Activated T-helper 1 cell treated with anti-CD3 and anti-CD28 coated beads, Interleukin-12 subunit alpha, Interleukin-12 subunit beta, Interleukin-2, Interleukin-4 antibody, amounts not matched to agents 30 ng/mL and 10 ng/mL and 1 ng/mL, durations not matched to agents 14 hours and 24 hours and 36 hours (primary cell): ENCODE measurements at regions not wholly inside any gene's neighbourhood (a gene's known extent, or its start where the extent isn't known, plus 50 kb on each side); places are given as distances from the start of the nearest gene placed in this dataset.

ENCODE experiments used
- DNase-seq: peaks from one replicate; pipeline ENCODE4 v3.0.0; 2021; ENCODE audit warnings: low spot score
- H3K27ac Mint-ChIP-seq: one replicate; pipeline ENCODE4 v1.8.0; 2021; ENCODE audit warnings: mild to moderate bottlenecking, mixed read lengths
- H3K27me3 Mint-ChIP-seq: one replicate; pipeline ENCODE4 v1.8.0; 2022; ENCODE audit warnings: mild to moderate bottlenecking, moderate library complexity, mixed read lengths; ENCODE audit not compliant: insufficient read depth
- H3K36me3 Mint-ChIP-seq: one replicate; pipeline ENCODE4 v1.8.0; 2021; ENCODE audit warnings: low read depth, mixed read lengths
- H3K4me1 Mint-ChIP-seq: one replicate; pipeline ENCODE4 v1.8.0; 2021; ENCODE audit warnings: low read depth, mixed read lengths
- H3K4me3 Mint-ChIP-seq: one replicate; pipeline ENCODE4 v1.8.0; 2021; ENCODE audit warnings: mild to moderate bottlenecking, moderate library complexity, mixed read lengths
- H3K9me3 Mint-ChIP-seq: one replicate; pipeline ENCODE4 v1.8.0; 2021; ENCODE audit warnings: mixed read lengths
- intact Hi-C: fragments of 100-400 bp; cut with micrococcal nuclease; formaldehyde crosslinking; loops from one replicate; pipeline ENCODE4 v1.15.1; 2024

- Mint-ChIP-seq H3K4me3 (no peak overlapping the region), H3K9me3 (no peaks in the 10 kb centered on the region), H3K27ac (no peak overlapping the region), H3K4me1 (no peaks in the 10 kb centered on the region), H3K36me3 (no peaks in the 10 kb centered on the region), H3K27me3 (peaks cover 23% of the 10 kb centered on the region)
- intact Hi-C loops, result no loop called here
- DNase-seq, result no peak
These were observed 93.8 kb upstream of the MGMT start for GRCh38 chr10:129373231-129373630.

GRCh38 chr10:129373718-129374117 lies 93.3 kb upstream of the MGMT start:
- H3K4me1 Mint-ChIP-seq, result no peaks in the 10 kb centered on the region
- H3K27ac Mint-ChIP-seq, result no peak overlapping the region
- H3K36me3 Mint-ChIP-seq, result no peaks in the 10 kb centered on the region
- H3K9me3 Mint-ChIP-seq, result no peaks in the 10 kb centered on the region
- DNase-seq, result no peak
- H3K4me3 Mint-ChIP-seq, result no peak overlapping the region
- H3K27me3 Mint-ChIP-seq, result peaks cover 23% of the 10 kb centered on the region
- intact Hi-C loops, result no loop called here

GRCh38 chr10:129375171-129375570 lies 91.9 kb upstream of the MGMT start:
- no peak for DNase-seq
- Mint-ChIP-seq H3K36me3 (no peaks in the 10 kb centered on the region), H3K4me1 (no peaks in the 10 kb centered on the region), H3K27ac (no peak overlapping the region), H3K4me3 (no peak overlapping the region), H3K27me3 (peaks cover 23% of the 10 kb centered on the region), H3K9me3 (no peaks in the 10 kb centered on the region)
- intact Hi-C loops, result no loop called here

- Mint-ChIP-seq H3K27me3 (peaks cover 23% of the 10 kb centered on the region), H3K4me1 (no peaks in the 10 kb centered on the region), H3K4me3 (no peak overlapping the region), H3K36me3 (no peaks in the 10 kb centered on the region), H3K27ac (no peak overlapping the region), H3K9me3 (no peaks in the 10 kb centered on the region)
- intact Hi-C loops, result no loop called here
- no peak for DNase-seq
These were observed 91.1 kb upstream of the MGMT start for GRCh38 chr10:129375912-129376311.

GRCh38 chr10:129380279-129380678 lies 86.8 kb upstream of the MGMT start:
- H3K4me1 Mint-ChIP-seq, result no peaks in the 10 kb centered on the region
- no peaks in the 10 kb centered on the region for H3K9me3 Mint-ChIP-seq
- H3K36me3 Mint-ChIP-seq, result no peaks in the 10 kb centered on the region
- H3K4me3 Mint-ChIP-seq, result no peak overlapping the region
- DNase-seq, result no peak
- intact Hi-C loops, result no loop called here
- H3K27ac Mint-ChIP-seq, result no peak overlapping the region
- H3K27me3 Mint-ChIP-seq, result no peaks in the 10 kb centered on the region

- no peaks in the 10 kb centered on the region for H3K4me1 Mint-ChIP-seq
- DNase-seq, result no peak
- no peaks in the 10 kb centered on the region for H3K9me3 Mint-ChIP-seq
- no peak overlapping the region for H3K4me3 Mint-ChIP-seq
- no peak overlapping the region for H3K27ac Mint-ChIP-seq
- intact Hi-C loops, result no loop called here
- no peaks in the 10 kb centered on the region for H3K27me3 Mint-ChIP-seq
- no peaks in the 10 kb centered on the region for H3K36me3 Mint-ChIP-seq
These were observed 85.3 kb upstream of the MGMT start for GRCh38 chr10:129381741-129382140.

- intact Hi-C loops, result no loop called here
- DNase-seq, result no peak
- Mint-ChIP-seq H3K4me3 (no peak overlapping the region), H3K9me3 (no peaks in the 10 kb centered on the region), H3K27me3 (no peaks in the 10 kb centered on the region), H3K36me3 (no peaks in the 10 kb centered on the region), H3K4me1 (no peaks in the 10 kb centered on the region), H3K27ac (no peak overlapping the region)
These were observed 84.6 kb upstream of the MGMT start for GRCh38 chr10:129382401-129382800.

GRCh38 chr10:129383651-129384050 lies 83.4 kb upstream of the MGMT start:
- intact Hi-C loops, result no loop called here
- no peak for DNase-seq
- no peaks in the 10 kb centered on the region for H3K27me3 Mint-ChIP-seq
- no peaks in the 10 kb centered on the region for H3K36me3 Mint-ChIP-seq
- H3K9me3 Mint-ChIP-seq, result no peaks in the 10 kb centered on the region
- no peaks in the 10 kb centered on the region for H3K4me1 Mint-ChIP-seq
- H3K27ac Mint-ChIP-seq, result no peak overlapping the region
- no peak overlapping the region for H3K4me3 Mint-ChIP-seq

GRCh38 chr10:129385600-129385999 lies 81.4 kb upstream of the MGMT start:
- Mint-ChIP-seq H3K9me3 (no peaks in the 10 kb centered on the region), H3K4me3 (no peak overlapping the region), H3K27me3 (no peaks in the 10 kb centered on the region), H3K36me3 (no peaks in the 10 kb centered on the region), H3K27ac (no peak overlapping the region), H3K4me1 (no peaks in the 10 kb centered on the region)
- intact Hi-C loops, result no loop called here
- no peak for DNase-seq

- no peak for DNase-seq
- intact Hi-C loops, result no loop called here
- no peaks in the 10 kb centered on the region for H3K4me1 Mint-ChIP-seq
- H3K27me3 Mint-ChIP-seq, result no peaks in the 10 kb centered on the region
- H3K27ac Mint-ChIP-seq, result no peak overlapping the region
- no peaks in the 10 kb centered on the region for H3K36me3 Mint-ChIP-seq
- H3K9me3 Mint-ChIP-seq, result no peaks in the 10 kb centered on the region
- H3K4me3 Mint-ChIP-seq, result no peak overlapping the region
These were observed 80.4 kb upstream of the MGMT start for GRCh38 chr10:129386415-129387257.

- H3K4me3 Mint-ChIP-seq, result no peak overlapping the region
- H3K4me1 Mint-ChIP-seq, result no peaks in the 10 kb centered on the region
- H3K27ac Mint-ChIP-seq, result no peak overlapping the region
- no peaks in the 10 kb centered on the region for H3K9me3 Mint-ChIP-seq
- no peaks in the 10 kb centered on the region for H3K27me3 Mint-ChIP-seq
- intact Hi-C loops, result no loop called here
- H3K36me3 Mint-ChIP-seq, result no peaks in the 10 kb centered on the region
- no peak for DNase-seq
These were observed 79.8 kb upstream of the MGMT start for GRCh38 chr10:129387258-129387525.

- no peaks in the 10 kb centered on the region for H3K4me1 Mint-ChIP-seq
- H3K27ac Mint-ChIP-seq, result no peak overlapping the region
- no peaks in the 10 kb centered on the region for H3K36me3 Mint-ChIP-seq
- H3K27me3 Mint-ChIP-seq, result no peaks in the 10 kb centered on the region
- H3K9me3 Mint-ChIP-seq, result no peaks in the 10 kb centered on the region
- intact Hi-C loops, result no loop called here
- no peak overlapping the region for H3K4me3 Mint-ChIP-seq
- DNase-seq, result no peak
These were observed 78.6 kb upstream of the MGMT start for GRCh38 chr10:129388435-129388834.

GRCh38 chr10:129389194-129389593 lies 77.8 kb upstream of the MGMT start:
- Mint-ChIP-seq H3K4me3 (no peak overlapping the region), H3K36me3 (no peaks in the 10 kb centered on the region), H3K27me3 (no peaks in the 10 kb centered on the region), H3K27ac (no peak overlapping the region), H3K4me1 (no peaks in the 10 kb centered on the region), H3K9me3 (no peaks in the 10 kb centered on the region)
- DNase-seq, result no peak
- intact Hi-C loops, result no loop called here

- Mint-ChIP-seq H3K4me3 (no peak overlapping the region), H3K36me3 (no peaks in the 10 kb centered on the region), H3K4me1 (no peaks in the 10 kb centered on the region), H3K27me3 (no peaks in the 10 kb centered on the region), H3K9me3 (no peaks in the 10 kb centered on the region), H3K27ac (no peak overlapping the region)
- DNase-seq, result no peak
- intact Hi-C loops, result no loop called here
These were observed 76.9 kb upstream of the MGMT start for GRCh38 chr10:129390147-129390546.
